GM23338 (cell line): ENCODE measurements at regions not wholly inside any gene's neighbourhood (a gene's known extent, or its start where the extent isn't known, plus 50 kb on each side); places are given as distances from the start of the nearest gene placed in this dataset.

Experiments used
- ATAC-seq: fragments of 200-7000 bp; cut with Tn5 transposase; 3 replicates; pipeline ENCODE4 v1.9.1; 2020
- DNase-seq: peaks from one replicate; pipeline ENCODE4 v3.0.0-alpha.2; 2015; ENCODE audit warnings: low spot score
- H2AFZ ChIP-seq: fragments of 200-600 bp; sonication (generic); 2 replicates; pipeline ENCODE4 v1.8.0; 2016; ENCODE audit warnings: antibody characterized with exemption, mild to moderate bottlenecking, moderate library complexity
- H3F3A ChIP-seq: fragments of 200-600 bp; sonication (generic); replicated peaks from 2 replicates; pipeline ENCODE4 v1.8.0; 2017; ENCODE audit warnings: antibody characterized with exemption, mixed run types, low read depth
- H3K27ac ChIP-seq: fragments of 200-600 bp; sonication (generic); 2 replicates; pipeline ENCODE4 v1.6.1; 2016; ENCODE audit warnings: low read depth
- H3K27me3 ChIP-seq: fragments of 200-600 bp; sonication (generic); 2 replicates; pipeline ENCODE4 v1.8.0; 2016; ENCODE audit warnings: mild to moderate bottlenecking, mixed run types, moderate library complexity; ENCODE audit not compliant: insufficient read depth
- H3K36me3 ChIP-seq: fragments of 200-600 bp; sonication (generic); 2 replicates; pipeline ENCODE4 v1.8.0; 2016; ENCODE audit warnings: mild to moderate bottlenecking; ENCODE audit not compliant: insufficient read depth
- H3K4me1 ChIP-seq: fragments of 200-600 bp; sonication (generic); 2 replicates; pipeline ENCODE4 v1.8.0; 2016; ENCODE audit warnings: mild to moderate bottlenecking, moderate library complexity; ENCODE audit not compliant: insufficient read depth
- H3K4me2 ChIP-seq: fragments of 200-600 bp; sonication (generic); 2 replicates; pipeline ENCODE4 v1.7.1; 2017; ENCODE audit warnings: mixed run types
- H3K4me3 ChIP-seq: fragments of 200-600 bp; sonication (generic); 2 replicates; pipeline ENCODE4 v1.6.1; 2016; ENCODE audit warnings: mixed run types
- H3K79me2 ChIP-seq: fragments of 200-600 bp; sonication (generic); replicated peaks from 2 replicates; pipeline ENCODE4 v1.8.0; 2017; ENCODE audit warnings: mild to moderate bottlenecking; ENCODE audit not compliant: insufficient read depth
- H3K9me2 ChIP-seq: fragments of 200-600 bp; sonication (generic); 2 replicates; pipeline ENCODE4 v1.8.0; 2017; ENCODE audit not compliant: insufficient read depth
- H4K20me1 ChIP-seq: fragments of 200-600 bp; sonication (generic); replicated peaks from 2 replicates; pipeline ENCODE4 v1.8.0; 2017; ENCODE audit warnings: mild to moderate bottlenecking; ENCODE audit not compliant: insufficient read depth
- H3K27ac Mint-ChIP-seq: 2 replicates; pipeline ENCODE4 v1.8.0; 2020; ENCODE audit warnings: inconsistent platforms, mild to moderate bottlenecking, moderate library complexity, mixed read lengths
- H3K27me3 Mint-ChIP-seq: 3 replicates; pipeline ENCODE4 v1.8.0; 2022; ENCODE audit warnings: low read depth, mild to moderate bottlenecking, moderate library complexity, mixed read lengths, inconsistent platforms; ENCODE audit not compliant: insufficient read depth, poor library complexity
- H3K36me3 Mint-ChIP-seq: 3 replicates; pipeline ENCODE4 v1.8.0; 2021; ENCODE audit warnings: low read depth, mild to moderate bottlenecking, inconsistent platforms, moderate library complexity, mixed read lengths
- H3K4me1 Mint-ChIP-seq: 3 replicates; pipeline ENCODE4 v1.8.0; 2020; ENCODE audit warnings: mild to moderate bottlenecking, inconsistent platforms, mixed read lengths
- H3K4me3 Mint-ChIP-seq: 3 replicates; pipeline ENCODE4 v1.8.0; 2021; ENCODE audit warnings: moderate library complexity, mild to moderate bottlenecking, inconsistent platforms, mixed read lengths
- H3K9me3 Mint-ChIP-seq: 3 replicates; pipeline ENCODE4 v1.8.0; 2020; ENCODE audit warnings: moderate library complexity, mild to moderate bottlenecking, inconsistent platforms, mixed read lengths
- CREB1 ChIP-seq: fragments of 250-450 bp; sonication (Bioruptor Pico); IDR thresholded peaks from 2 replicates; pipeline ENCODE4 v1.5.0; 2020; ENCODE audit warnings: low read depth, mild to moderate bottlenecking, moderate library complexity
- EZH2 ChIP-seq: fragments of 200-600 bp; sonication (generic); IDR thresholded peaks from one replicate; pipeline ENCODE4 v1.8.0; 2017; ENCODE audit warnings: antibody characterized with exemption, mild to moderate bottlenecking, low read depth; ENCODE audit not compliant: unreplicated experiment
- JUNB ChIP-seq: IDR thresholded peaks from one replicate; pipeline ENCODE4 v1.6.1; 2016; ENCODE audit warnings: antibody characterized with exemption; ENCODE audit not compliant: unreplicated experiment
- NANOG ChIP-seq: IDR thresholded peaks from 2 replicates; pipeline ENCODE4 v1.6.1; 2016; ENCODE audit warnings: antibody characterized with exemption, borderline replicate concordance
- POLR2AphosphoS5 ChIP-seq: IDR thresholded peaks from 2 replicates; pipeline ENCODE4 v1.6.1; 2016; ENCODE audit warnings: antibody characterized with exemption, low read depth
- ZNF114 ChIP-seq: fragments of 250-450 bp; sonication (Bioruptor Pico); IDR thresholded peaks from 2 replicates; pipeline ENCODE4 v1.5.0; 2020; ENCODE audit warnings: mild to moderate bottlenecking, moderate library complexity
- ZNF331 ChIP-seq: fragments of 250-450 bp; sonication (Bioruptor Pico); IDR thresholded peaks from 2 replicates; pipeline ENCODE4 v1.5.0; 2020; ENCODE audit warnings: low read depth, mild to moderate bottlenecking, moderate library complexity
- TF ChIP-seq, protein P1 (sequence below): IDR thresholded peaks from 2 replicates; pipeline ENCODE4 v1.6.1; 2016; ENCODE audit warnings: antibody characterized with exemption
- TF ChIP-seq, protein P2 (sequence below): fragments of 250-450 bp; sonication (Bioruptor Pico); IDR thresholded peaks from 2 replicates; pipeline ENCODE4 v1.5.0; 2020; ENCODE audit warnings: mild to moderate bottlenecking, moderate library complexity

DNA sequence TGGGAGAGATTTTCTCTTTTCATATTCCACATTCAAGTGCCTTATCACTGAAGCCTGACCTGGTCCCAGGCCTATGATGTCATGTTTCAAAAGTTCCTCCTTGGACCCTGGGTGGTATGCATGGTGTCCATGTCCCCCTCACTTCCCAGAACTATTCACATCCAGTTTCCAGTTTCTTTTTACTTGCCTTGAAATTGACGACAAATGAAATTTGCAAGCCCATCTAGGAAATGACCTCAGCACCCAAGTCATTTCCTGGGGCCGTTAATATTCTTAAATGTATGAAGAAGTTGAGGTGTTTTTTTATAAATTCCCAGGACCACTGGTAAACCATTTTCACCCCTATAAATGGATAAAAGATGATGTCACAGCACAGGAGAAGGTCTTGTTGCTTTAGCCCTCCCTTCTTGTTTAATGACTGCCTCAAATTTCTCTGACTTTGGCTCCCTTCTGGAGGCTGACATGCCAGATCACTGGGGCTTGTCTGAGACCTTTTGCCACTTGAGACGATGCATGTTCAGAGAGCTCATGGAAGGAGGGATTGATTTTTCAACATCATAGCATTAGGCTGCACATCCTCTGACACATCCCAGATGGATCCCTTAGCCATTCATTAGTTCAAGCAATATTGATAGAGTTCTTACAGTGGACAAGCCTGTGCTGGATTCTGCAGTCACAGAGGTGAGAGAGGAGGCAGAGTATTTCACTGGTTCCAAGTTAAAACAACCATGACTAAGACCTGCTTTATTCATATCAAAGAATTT lies 221.3 kb downstream of the PLPP3 start:
- Mint-ChIP-seq H3K4me1 (no peaks in the 10 kb centered on the region), H3K27ac (no peak overlapping the region), H3K9me3 (no peaks in the 10 kb centered on the region), H3K4me3 (no peak overlapping the region), H3K27me3 (no peaks in the 10 kb centered on the region), H3K36me3 (no peaks in the 10 kb centered on the region)
- Histone ChIP-seq H4K20me1 (no peaks in the 10 kb centered on the region), H3K9me2 (peaks cover 9% of the 10 kb centered on the region; the same call in 1 of the 2 replicates), H3K4me2 (no peak overlapping the region), H3K27ac (no peak overlapping the region), H3F3A (no peaks in the 10 kb centered on the region), H3K4me3 (no peak overlapping the region), H3K27me3 (no peaks in the 10 kb centered on the region), H3K4me1 (no peaks in the 10 kb centered on the region), H2AFZ (no peak overlapping the region), H3K36me3 (no peaks in the 10 kb centered on the region), H3K79me2 (no peaks in the 10 kb centered on the region)
- ATAC-seq = no peak
- TF ChIP-seq ZNF331 (CRISPR knock-in tag) (no peak), ZNF114 (CRISPR knock-in tag) (no peak), EZH2 (no peak), NANOG (no peak), JUNB (no peak), POLR2AphosphoS5 (no peak), CREB1 (no peak)
- TF ChIP-seq, protein P1, sequence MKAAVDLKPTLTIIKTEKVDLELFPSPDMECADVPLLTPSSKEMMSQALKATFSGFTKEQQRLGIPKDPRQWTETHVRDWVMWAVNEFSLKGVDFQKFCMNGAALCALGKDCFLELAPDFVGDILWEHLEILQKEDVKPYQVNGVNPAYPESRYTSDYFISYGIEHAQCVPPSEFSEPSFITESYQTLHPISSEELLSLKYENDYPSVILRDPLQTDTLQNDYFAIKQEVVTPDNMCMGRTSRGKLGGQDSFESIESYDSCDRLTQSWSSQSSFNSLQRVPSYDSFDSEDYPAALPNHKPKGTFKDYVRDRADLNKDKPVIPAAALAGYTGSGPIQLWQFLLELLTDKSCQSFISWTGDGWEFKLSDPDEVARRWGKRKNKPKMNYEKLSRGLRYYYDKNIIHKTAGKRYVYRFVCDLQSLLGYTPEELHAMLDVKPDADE = no peak
- TF ChIP-seq, protein P2, sequence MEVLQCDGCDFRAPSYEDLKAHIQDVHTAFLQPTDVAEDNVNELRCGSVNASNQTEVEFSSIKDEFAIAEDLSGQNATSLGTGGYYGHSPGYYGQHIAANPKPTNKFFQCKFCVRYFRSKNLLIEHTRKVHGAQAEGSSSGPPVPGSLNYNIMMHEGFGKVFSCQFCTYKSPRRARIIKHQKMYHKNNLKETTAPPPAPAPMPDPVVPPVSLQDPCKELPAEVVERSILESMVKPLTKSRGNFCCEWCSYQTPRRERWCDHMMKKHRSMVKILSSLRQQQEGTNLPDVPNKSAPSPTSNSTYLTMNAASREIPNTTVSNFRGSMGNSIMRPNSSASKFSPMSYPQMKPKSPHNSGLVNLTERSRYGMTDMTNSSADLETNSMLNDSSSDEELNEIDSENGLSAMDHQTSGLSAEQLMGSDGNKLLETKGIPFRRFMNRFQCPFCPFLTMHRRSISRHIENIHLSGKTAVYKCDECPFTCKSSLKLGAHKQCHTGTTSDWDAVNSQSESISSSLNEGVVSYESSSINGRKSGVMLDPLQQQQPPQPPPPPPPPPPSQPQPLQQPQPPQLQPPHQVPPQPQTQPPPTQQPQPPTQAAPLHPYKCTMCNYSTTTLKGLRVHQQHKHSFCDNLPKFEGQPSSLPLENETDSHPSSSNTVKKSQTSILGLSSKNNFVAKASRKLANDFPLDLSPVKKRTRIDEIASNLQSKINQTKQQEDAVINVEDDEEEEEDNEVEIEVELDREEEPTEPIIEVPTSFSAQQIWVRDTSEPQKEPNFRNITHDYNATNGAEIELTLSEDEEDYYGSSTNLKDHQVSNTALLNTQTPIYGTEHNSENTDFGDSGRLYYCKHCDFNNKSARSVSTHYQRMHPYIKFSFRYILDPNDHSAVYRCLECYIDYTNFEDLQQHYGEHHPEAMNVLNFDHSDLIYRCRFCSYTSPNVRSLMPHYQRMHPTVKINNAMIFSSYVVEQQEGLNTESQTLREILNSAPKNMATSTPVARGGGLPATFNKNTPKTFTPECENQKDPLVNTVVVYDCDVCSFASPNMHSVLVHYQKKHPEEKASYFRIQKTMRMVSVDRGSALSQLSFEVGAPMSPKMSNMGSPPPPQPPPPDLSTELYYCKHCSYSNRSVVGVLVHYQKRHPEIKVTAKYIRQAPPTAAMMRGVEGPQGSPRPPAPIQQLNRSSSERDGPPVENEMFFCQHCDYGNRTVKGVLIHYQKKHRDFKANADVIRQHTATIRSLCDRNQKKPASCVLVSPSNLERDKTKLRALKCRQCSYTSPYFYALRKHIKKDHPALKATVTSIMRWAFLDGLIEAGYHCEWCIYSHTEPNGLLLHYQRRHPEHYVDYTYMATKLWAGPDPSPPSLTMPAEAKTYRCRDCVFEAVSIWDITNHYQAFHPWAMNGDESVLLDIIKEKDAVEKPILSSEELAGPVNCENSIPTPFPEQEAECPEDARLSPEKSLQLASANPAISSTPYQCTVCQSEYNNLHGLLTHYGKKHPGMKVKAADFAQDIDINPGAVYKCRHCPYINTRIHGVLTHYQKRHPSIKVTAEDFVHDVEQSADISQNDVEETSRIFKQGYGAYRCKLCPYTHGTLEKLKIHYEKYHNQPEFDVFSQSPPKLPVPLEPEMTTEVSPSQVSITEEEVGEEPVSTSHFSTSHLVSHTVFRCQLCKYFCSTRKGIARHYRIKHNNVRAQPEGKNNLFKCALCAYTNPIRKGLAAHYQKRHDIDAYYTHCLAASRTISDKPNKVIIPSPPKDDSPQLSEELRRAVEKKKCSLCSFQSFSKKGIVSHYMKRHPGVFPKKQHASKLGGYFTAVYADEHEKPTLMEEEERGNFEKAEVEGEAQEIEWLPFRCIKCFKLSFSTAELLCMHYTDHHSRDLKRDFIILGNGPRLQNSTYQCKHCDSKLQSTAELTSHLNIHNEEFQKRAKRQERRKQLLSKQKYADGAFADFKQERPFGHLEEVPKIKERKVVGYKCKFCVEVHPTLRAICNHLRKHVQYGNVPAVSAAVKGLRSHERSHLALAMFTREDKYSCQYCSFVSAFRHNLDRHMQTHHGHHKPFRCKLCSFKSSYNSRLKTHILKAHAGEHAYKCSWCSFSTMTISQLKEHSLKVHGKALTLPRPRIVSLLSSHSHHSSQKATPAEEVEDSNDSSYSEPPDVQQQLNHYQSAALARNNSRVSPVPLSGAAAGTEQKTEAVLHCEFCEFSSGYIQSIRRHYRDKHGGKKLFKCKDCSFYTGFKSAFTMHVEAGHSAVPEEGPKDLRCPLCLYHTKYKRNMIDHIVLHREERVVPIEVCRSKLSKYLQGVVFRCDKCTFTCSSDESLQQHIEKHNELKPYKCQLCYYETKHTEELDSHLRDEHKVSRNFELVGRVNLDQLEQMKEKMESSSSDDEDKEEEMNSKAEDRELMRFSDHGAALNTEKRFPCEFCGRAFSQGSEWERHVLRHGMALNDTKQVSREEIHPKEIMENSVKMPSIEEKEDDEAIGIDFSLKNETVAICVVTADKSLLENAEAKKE (CRISPR knock-in tag) = no peak
- no peak for DNase-seq
